ENCODE measurements at regions not wholly inside any gene's neighbourhood (a gene's known extent, or its start where the extent isn't known, plus 50 kb on each side); places are given as distances from the start of the nearest gene placed in this dataset.
"Not testable (repeated sequence)": the region's sequence is repeated elsewhere in the genome, so short reads cannot be mapped to it uniquely, and the experiment has no call there.

GRCh38 chr11:90428836-90429235 lies 206.0 kb upstream of the CHORDC1 start:
- Histone ChIP-seq H3K23ac (ENCODE audit: low read length in 2 of 2) (no peak overlapping the region), H3K4me3 (ENCODE audit: insufficient read depth in 1 of 2, low read depth in 1 of 2, low read length in 2 of 2) (no peak overlapping the region), H3K4me1 (ENCODE audit: control insufficient read depth, insufficient read depth, low read depth, low read length) (no peaks in the 10 kb centered on the region), H2AFZ (ENCODE audit: low read depth, low read length) (no peak overlapping the region), H2BK120ac (ENCODE audit: low read depth, low read length) (no peak overlapping the region), H3K27me3 (ENCODE audit: control insufficient read depth in 1 of 2, insufficient read depth in 1 of 2, low read length in 2 of 2) (no peaks in the 10 kb centered on the region), H2BK12ac (ENCODE audit: low read length in 2 of 2) (no peak overlapping the region), H3K9ac (ENCODE audit: low read length) (no peak overlapping the region), H2BK5ac (ENCODE audit: low read depth, low read length, poor library complexity, severe bottlenecking) (no peak overlapping the region), H4K8ac (ENCODE audit: low read length) (no peak overlapping the region), H2AK5ac (ENCODE audit: low read length, severe bottlenecking) (no peak overlapping the region), H3K9me3 (ENCODE audit: control insufficient read depth, low read length) (no peaks in the 10 kb centered on the region), H3K79me1 (replicated peaks; ENCODE audit: low read length, poor library complexity, severe bottlenecking) (no peaks in the 10 kb centered on the region), H2BK15ac (ENCODE audit: low read depth, poor library complexity, severe bottlenecking) (no peak overlapping the region), H3K4ac (ENCODE audit: low read depth in 1 of 2, low read length in 2 of 2) (no peak overlapping the region), H3K18ac (ENCODE audit: low read depth in 1 of 2, low read length in 2 of 2) (no peak overlapping the region), H3K36me3 (ENCODE audit: control insufficient read depth in 1 of 2, insufficient read depth in 2 of 2, low read depth in 1 of 2, low read length in 2 of 2) (no peaks in the 10 kb centered on the region), H3K27ac (ENCODE audit: low read length, poor library complexity, severe bottlenecking) (no peak overlapping the region), H4K91ac (ENCODE audit: low read length) (no peak overlapping the region), H3K14ac (ENCODE audit: low read length in 2 of 2) (no peak overlapping the region), H3K4me2 (ENCODE audit: low read length, poor library complexity, severe bottlenecking) (no peak overlapping the region)
- DNase-seq: no peak

DNA sequence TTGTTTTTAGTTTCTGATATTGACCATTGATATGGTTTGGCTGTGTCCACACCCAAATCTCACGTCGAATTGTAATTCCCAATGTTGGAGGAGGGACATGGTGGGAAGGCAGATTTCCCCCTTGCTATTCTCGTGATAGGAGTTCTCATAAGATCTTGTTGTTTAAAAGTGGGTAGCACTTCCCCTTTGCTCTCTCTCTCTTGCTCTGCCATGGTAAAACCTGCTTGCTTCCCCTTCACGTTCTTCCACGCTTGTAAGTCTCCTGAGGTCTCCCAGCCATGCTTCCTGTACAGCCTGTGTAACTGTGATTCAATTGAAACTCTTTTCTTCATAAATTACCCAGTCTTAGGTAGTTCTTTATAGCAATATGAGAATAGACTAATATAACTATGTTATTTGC lies 203.6 kb upstream of the CHORDC1 start:
- H3K4me3 ChIP-seq (ENCODE audit: insufficient read depth in 1 of 2, low read depth in 1 of 2, low read length in 2 of 2): no peak overlapping the region
- 68% methylated on average over 4 of the region's 5 CpGs for WGBS

GRCh38 chr11:90423378-90423777 lies 200.5 kb upstream of the CHORDC1 start:
- Histone ChIP-seq H3K9me3 (ENCODE audit: control insufficient read depth, low read length) (no peaks in the 10 kb centered on the region), H3K4me3 (ENCODE audit: insufficient read depth in 1 of 2, low read depth in 1 of 2, low read length in 2 of 2) (no peak overlapping the region), H3K4me2 (ENCODE audit: low read length, poor library complexity, severe bottlenecking) (no peak overlapping the region), H2AFZ (ENCODE audit: low read depth, low read length) (no peak overlapping the region), H3K14ac (ENCODE audit: low read length in 2 of 2) (no peak overlapping the region), H3K9ac (ENCODE audit: low read length) (no peak overlapping the region), H4K91ac (ENCODE audit: low read length) (no peak overlapping the region), H3K4ac (ENCODE audit: low read depth in 1 of 2, low read length in 2 of 2) (no peak overlapping the region), H2BK5ac (ENCODE audit: low read depth, low read length, poor library complexity, severe bottlenecking) (no peak overlapping the region), H2BK12ac (ENCODE audit: low read length in 2 of 2) (no peak overlapping the region), H2BK15ac (ENCODE audit: low read depth, poor library complexity, severe bottlenecking) (no peak overlapping the region), H3K27ac (ENCODE audit: low read length, poor library complexity, severe bottlenecking) (no peak overlapping the region), H3K79me1 (replicated peaks; ENCODE audit: low read length, poor library complexity, severe bottlenecking) (no peaks in the 10 kb centered on the region), H3K27me3 (ENCODE audit: control insufficient read depth in 1 of 2, insufficient read depth in 1 of 2, low read length in 2 of 2) (no peaks in the 10 kb centered on the region), H3K4me1 (ENCODE audit: control insufficient read depth, insufficient read depth, low read depth, low read length) (no peaks in the 10 kb centered on the region), H3K23ac (ENCODE audit: low read length in 2 of 2) (no peak overlapping the region), H4K8ac (ENCODE audit: low read length) (no peak overlapping the region), H3K18ac (ENCODE audit: low read depth in 1 of 2, low read length in 2 of 2) (no peak overlapping the region), H2BK120ac (ENCODE audit: low read depth, low read length) (no peak overlapping the region), H3K36me3 (ENCODE audit: control insufficient read depth in 1 of 2, insufficient read depth in 2 of 2, low read depth in 1 of 2, low read length in 2 of 2) (no peaks in the 10 kb centered on the region), H2AK5ac (ENCODE audit: low read length, severe bottlenecking) (no peak overlapping the region)
- 86% methylated on average over 1 of the region's 1 CpG for WGBS
- no peak for DNase-seq

More for the DNA sequence above, 203.6 kb upstream of the CHORDC1 start:
- no peak overlapping the region for H2BK15ac ChIP-seq (ENCODE audit: low read depth, poor library complexity, severe bottlenecking)
- no peaks in the 10 kb centered on the region for H3K4me1 ChIP-seq (ENCODE audit: control insufficient read depth, insufficient read depth, low read depth, low read length)
- H3K9me3 ChIP-seq (ENCODE audit: control insufficient read depth, low read length): no peaks in the 10 kb centered on the region
- no peak overlapping the region for H3K18ac ChIP-seq (ENCODE audit: low read depth in 1 of 2, low read length in 2 of 2)
- H4K91ac ChIP-seq (ENCODE audit: low read length): no peak overlapping the region
- no peak overlapping the region for H2BK120ac ChIP-seq (ENCODE audit: low read depth, low read length)
- H3K27me3 ChIP-seq (ENCODE audit: control insufficient read depth in 1 of 2, insufficient read depth in 1 of 2, low read length in 2 of 2): no peaks in the 10 kb centered on the region
- no peak overlapping the region for H3K4me2 ChIP-seq (ENCODE audit: low read length, poor library complexity, severe bottlenecking)
- no peak for DNase-seq
- H3K14ac ChIP-seq (ENCODE audit: low read length in 2 of 2): no peak overlapping the region
- no peak overlapping the region for H2AK5ac ChIP-seq (ENCODE audit: low read length, severe bottlenecking)
- H3K9ac ChIP-seq (ENCODE audit: low read length): no peak overlapping the region
- no peak overlapping the region for H4K8ac ChIP-seq (ENCODE audit: low read length)
- no peak overlapping the region for H2BK12ac ChIP-seq (ENCODE audit: low read length in 2 of 2)
- H3K4ac ChIP-seq (ENCODE audit: low read depth in 1 of 2, low read length in 2 of 2): no peak overlapping the region
- no peaks in the 10 kb centered on the region for H3K36me3 ChIP-seq (ENCODE audit: control insufficient read depth in 1 of 2, insufficient read depth in 2 of 2, low read depth in 1 of 2, low read length in 2 of 2)
- no peak overlapping the region for H3K23ac ChIP-seq (ENCODE audit: low read length in 2 of 2)
- no peak overlapping the region for H3K27ac ChIP-seq (ENCODE audit: low read length, poor library complexity, severe bottlenecking)
- H2BK5ac ChIP-seq (ENCODE audit: low read depth, low read length, poor library complexity, severe bottlenecking): no peak overlapping the region
- H3K79me1 ChIP-seq (replicated peaks; ENCODE audit: low read length, poor library complexity, severe bottlenecking): no peaks in the 10 kb centered on the region
- H2AFZ ChIP-seq (ENCODE audit: low read depth, low read length): no peak overlapping the region

- H2AFZ ChIP-seq (ENCODE audit: low read depth, low read length); H3K14ac ChIP-seq (ENCODE audit: low read length in 2 of 2): not testable (repeated sequence)
- WGBS: 68% methylated on average over 7 of the region's 9 CpGs
Measured at GRCh38 chr11:90422787-90423186, 199.9 kb upstream of the CHORDC1 start.

More at GRCh38 chr11:90422787-90423186, 199.9 kb upstream of the CHORDC1 start:
- H3K79me1 ChIP-seq (replicated peaks; ENCODE audit: low read length, poor library complexity, severe bottlenecking); H3K9me3 ChIP-seq (ENCODE audit: control insufficient read depth, low read length); H3K4ac ChIP-seq (ENCODE audit: low read depth in 1 of 2, low read length in 2 of 2); H3K27ac ChIP-seq (ENCODE audit: low read length, poor library complexity, severe bottlenecking); H3K4me1 ChIP-seq (ENCODE audit: control insufficient read depth, insufficient read depth, low read depth, low read length); H4K91ac ChIP-seq (ENCODE audit: low read length); H2AK5ac ChIP-seq (ENCODE audit: low read length, severe bottlenecking); H3K9ac ChIP-seq (ENCODE audit: low read length); H3K4me2 ChIP-seq (ENCODE audit: low read length, poor library complexity, severe bottlenecking); H3K23ac ChIP-seq (ENCODE audit: low read length in 2 of 2); H3K4me3 ChIP-seq (ENCODE audit: insufficient read depth in 1 of 2, low read depth in 1 of 2, low read length in 2 of 2); H4K8ac ChIP-seq (ENCODE audit: low read length); H2BK12ac ChIP-seq (ENCODE audit: low read length in 2 of 2); H3K27me3 ChIP-seq (ENCODE audit: control insufficient read depth in 1 of 2, insufficient read depth in 1 of 2, low read length in 2 of 2); H3K18ac ChIP-seq (ENCODE audit: low read depth in 1 of 2, low read length in 2 of 2); H2BK15ac ChIP-seq (ENCODE audit: low read depth, poor library complexity, severe bottlenecking); DNase-seq; H3K36me3 ChIP-seq (ENCODE audit: control insufficient read depth in 1 of 2, insufficient read depth in 2 of 2, low read depth in 1 of 2, low read length in 2 of 2); H2BK120ac ChIP-seq (ENCODE audit: low read depth, low read length); H2BK5ac ChIP-seq (ENCODE audit: low read depth, low read length, poor library complexity, severe bottlenecking): not testable (repeated sequence)

Measured in mesenchymal stem cell (in vitro differentiated cells and primary cell).